Fibroblast of villous mesenchyme (primary cell): ENCODE measurements at regions not wholly inside any gene's neighbourhood (a gene's known extent, or its start where the extent isn't known, plus 50 kb on each side); places are given as distances from the start of the nearest gene placed in this dataset.

ENCODE experiments used
- DNase-seq: peaks from one replicate; pipeline ENCODE4 v3.0.0-alpha.2; 2010; ENCODE audit warnings: low read depth
- H3K4me3 ChIP-seq: 2 replicates; pipeline ENCODE4 v1.5.1; 2011; ENCODE audit warnings: low read depth, mild to moderate bottlenecking, low read length
- CTCF ChIP-seq: IDR thresholded peaks from 2 replicates; pipeline ENCODE4 v1.5.1; 2012; ENCODE audit warnings: low read depth, mild to moderate bottlenecking, low read length; ENCODE audit not compliant: insufficient read depth

GRCh38 chr7:130831322-130831721 lies 97.3 kb upstream of the KLF14 start:
- TF ChIP-seq CTCF = no peak

DNA sequence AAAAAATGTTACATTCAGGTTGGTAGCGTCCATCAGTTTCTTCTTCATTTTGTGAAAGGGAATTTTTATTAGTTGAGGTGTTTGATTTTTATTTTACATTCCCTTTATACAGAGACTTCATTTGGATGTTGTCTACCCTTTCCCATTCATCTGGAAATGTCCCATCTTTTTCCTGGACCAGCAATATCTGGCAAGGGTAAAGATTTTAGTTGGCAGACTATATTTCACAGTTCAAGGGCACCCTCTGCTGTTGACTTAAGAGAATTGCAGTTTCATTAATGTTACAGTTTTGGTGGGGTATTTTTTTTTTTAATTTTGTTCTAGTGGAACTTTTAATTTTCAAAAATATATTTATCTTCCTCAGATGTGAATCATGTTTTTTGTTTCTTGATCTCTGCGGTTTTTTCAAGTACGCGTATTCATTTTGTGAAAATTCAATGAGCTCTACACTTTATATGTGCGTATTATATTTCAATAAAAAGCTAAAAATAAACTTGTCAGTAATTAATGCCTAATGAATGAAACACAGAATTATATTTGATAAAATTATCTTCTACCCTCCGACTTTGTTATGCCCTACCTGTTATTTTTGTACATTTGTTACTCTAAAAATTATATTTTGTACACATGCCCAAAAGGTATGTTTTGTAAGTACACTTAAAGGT lies 97.9 kb upstream of the KLF14 start:
- TF ChIP-seq CTCF = peak; percentile 66
- DNase-seq = peak; percentile 64

More at GRCh38 chr7:130831322-130831721, 97.3 kb upstream of the KLF14 start:
- no peak for DNase-seq
- no peak overlapping the region for H3K4me3 ChIP-seq

DNA sequence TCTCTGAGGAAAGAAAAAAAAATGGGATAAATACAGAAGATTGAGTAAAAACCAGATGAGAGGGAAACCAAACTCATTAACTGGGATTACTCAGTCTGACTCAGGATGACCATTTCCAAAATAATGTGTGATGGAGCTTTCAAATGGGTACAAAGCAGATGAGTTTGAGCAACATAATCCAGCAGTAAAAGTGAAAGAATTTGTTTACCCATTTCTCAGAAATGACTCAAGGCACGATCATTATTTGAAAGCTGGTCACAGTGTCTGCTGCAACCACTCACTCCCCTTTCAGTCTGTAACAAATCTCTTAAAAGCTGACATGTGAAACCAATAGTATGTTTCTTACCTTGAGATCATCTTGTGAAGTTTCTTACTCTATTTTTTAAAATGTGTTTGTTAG lies 104.7 kb upstream of the KLF14 start:
- no peak overlapping the region for H3K4me3 ChIP-seq
- TF ChIP-seq CTCF = no peak
- peak; percentile 98 for DNase-seq

More for the DNA sequence above, 97.9 kb upstream of the KLF14 start:
- H3K4me3 ChIP-seq = no peak overlapping the region

DNA sequence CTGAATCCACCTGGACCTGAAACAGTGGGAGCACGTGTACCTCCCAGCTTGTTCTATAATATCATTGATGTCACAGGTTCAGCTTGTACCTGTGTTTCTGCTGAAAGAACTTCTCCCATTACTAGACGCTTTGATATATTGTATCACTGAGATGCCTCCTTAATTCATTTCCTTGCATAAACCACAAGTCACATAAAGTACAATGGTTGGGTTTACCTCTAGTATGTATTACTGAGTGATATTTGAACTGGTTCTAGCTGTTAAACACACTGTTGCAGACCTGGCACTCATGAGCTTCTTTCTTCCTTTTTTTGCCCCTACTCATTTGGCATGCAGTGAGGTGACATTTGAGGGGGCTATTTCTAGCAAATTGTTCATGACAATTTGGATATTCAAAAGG lies 106.6 kb upstream of the KLF14 start:
- no peak overlapping the region for H3K4me3 ChIP-seq
- no peak for DNase-seq
- no peak for TF ChIP-seq CTCF

DNA sequence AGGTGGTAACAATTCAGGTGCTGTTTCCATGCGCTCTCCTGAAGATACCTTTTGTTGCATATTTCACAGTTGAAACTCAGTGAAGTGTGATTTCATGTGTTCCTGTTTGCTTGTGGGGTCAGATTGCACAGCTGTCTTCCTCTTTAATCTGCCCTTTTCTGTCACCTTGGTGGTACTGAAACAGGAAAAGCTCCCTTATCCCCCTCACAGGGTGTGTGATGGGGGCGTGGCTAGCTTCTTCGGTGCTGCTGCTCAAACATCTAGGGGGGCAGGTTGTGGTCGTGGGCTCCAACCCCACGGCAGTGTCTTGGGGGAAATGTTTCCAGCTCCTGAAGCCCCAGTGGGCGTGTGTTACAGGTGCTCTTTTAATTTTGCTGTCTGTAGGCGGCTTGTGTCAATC lies 107.4 kb upstream of the KLF14 start:
- no peak for TF ChIP-seq CTCF
- H3K4me3 ChIP-seq = no peak overlapping the region
- DNase-seq = no peak

GRCh38 chr7:130843703-130844102 lies 109.7 kb upstream of the KLF14 start:
- DNase-seq = no peak
- H3K4me3 ChIP-seq = no peak overlapping the region
- TF ChIP-seq CTCF = no peak
